HEK293 (cell line): ENCODE measurements at regions not wholly inside any gene's neighbourhood (a gene's known extent, or its start where the extent isn't known, plus 50 kb on each side); places are given as distances from the start of the nearest gene placed in this dataset.

Source experiments
- CTCF ChIA-PET: fragments of 350-600 bp; formaldehyde crosslinking; extraction: SDS; loops from one replicate; lab custom pipeline; 2021; ENCODE audit warnings: antibody characterized with exemption; lab: Yijun Ruan, JAX
- POLR2A ChIA-PET: fragments of 300-600 bp; formaldehyde crosslinking; extraction: SDS; loops from one replicate; lab custom pipeline; 2020; ENCODE audit warnings: antibody characterized with exemption, inconsistent platforms; lab: Yijun Ruan, JAX
- H3K27ac ChIP-seq: fragments of 200-500 bp; sonication (Bioruptor generic); 2 replicates; pipeline ENCODE4 v1.5.1; 2014; ENCODE audit warnings: low read depth, low read length, control low read depth, inconsistent platforms; ENCODE audit errors: extremely low read depth
- H3K36me3 ChIP-seq, 2 experiments: fragments of 200-500 bp in 1 of 2; sonication (Bioruptor generic) in 1 of 2; 1 replicate in 1 of 2; 2 replicates in 1 of 2; pipeline ENCODE4 v1.5.1; 2014 to 2017; ENCODE audit warnings: inconsistent platforms in 2 of 2, low read length in 2 of 2; ENCODE audit not compliant: control insufficient read depth in 2 of 2, insufficient read depth in 1 of 2
- H3K4me1 ChIP-seq: fragments of 200-500 bp; sonication (Bioruptor generic); 2 replicates; pipeline ENCODE4 v1.5.1; 2014; ENCODE audit warnings: mild to moderate bottlenecking, low read length, inconsistent platforms; ENCODE audit not compliant: control insufficient read depth, insufficient read depth
- H3K4me3 ChIP-seq: 2 replicates; pipeline ENCODE4 v1.5.1; 2011; ENCODE audit warnings: low read depth, mild to moderate bottlenecking, control low read depth, low read length, moderate library complexity
- H3K9me3 ChIP-seq: fragments of 200-500 bp; sonication (Bioruptor generic); 2 replicates; pipeline ENCODE4 v1.5.1; 2014; ENCODE audit warnings: low read depth, low read length, inconsistent platforms; ENCODE audit not compliant: control insufficient read depth, insufficient read depth
- MEIS1 ChIP-seq: sonication (generic); formaldehyde crosslinking; IDR thresholded peaks from 2 replicates; pipeline ENCODE4 v1.8.1; 2022; ENCODE audit warnings: missing genetic modification reagents, mild to moderate bottlenecking, borderline replicate concordance
- ZBTB17 ChIP-seq: fragments of 450-650 bp; formaldehyde crosslinking; IDR thresholded peaks from 2 replicates; pipeline ENCODE4 v1.5.1; 2016; ENCODE audit warnings: missing biosample characterization, missing genetic modification characterization
- ZFHX2 ChIP-seq: fragments of 450-650 bp; formaldehyde crosslinking; conservative IDR thresholded peaks from 2 replicates; pipeline ENCODE4 v1.5.1; 2016; ENCODE audit warnings: missing biosample characterization, missing genetic modification characterization
- ZIC2 ChIP-seq: fragments of 450-650 bp; formaldehyde crosslinking; IDR thresholded peaks from 2 replicates; pipeline ENCODE4 v1.5.1; 2016; ENCODE audit warnings: missing biosample characterization, missing genetic modification characterization
- ZNF157 ChIP-seq: fragments of 450-650 bp; formaldehyde crosslinking; IDR thresholded peaks from 2 replicates; pipeline ENCODE4 v1.5.1; 2016; ENCODE audit warnings: missing biosample characterization, missing genetic modification characterization
- ZNF394 ChIP-seq: fragments of 450-650 bp; formaldehyde crosslinking; IDR thresholded peaks from 2 replicates; pipeline ENCODE4 v1.5.1; 2016; ENCODE audit warnings: missing biosample characterization, missing genetic modification characterization, mild to moderate bottlenecking, moderate library complexity, borderline replicate concordance
- ZNF404 ChIP-seq: fragments of 450-650 bp; formaldehyde crosslinking; IDR thresholded peaks from 2 replicates; pipeline ENCODE4 v1.5.1; 2017; ENCODE audit warnings: missing biosample characterization, missing genetic modification characterization
- ZNF626 ChIP-seq: fragments of 450-650 bp; sonication (Bioruptor Pico); formaldehyde crosslinking; IDR thresholded peaks from 2 replicates; pipeline ENCODE4 v1.5.1; 2018; ENCODE audit warnings: missing biosample characterization, missing genetic modification characterization, inconsistent platforms
- ZNF660 ChIP-seq: fragments of 450-650 bp; IDR thresholded peaks from 2 replicates; pipeline ENCODE4 v1.5.1; 2018; ENCODE audit warnings: missing biosample characterization, mild to moderate bottlenecking, missing genetic modification characterization
- ZNF76 ChIP-seq: fragments of 450-650 bp; formaldehyde crosslinking; IDR thresholded peaks from 2 replicates; pipeline ENCODE4; 2016; ENCODE audit warnings: low read depth, missing biosample characterization, missing genetic modification characterization, borderline replicate concordance
- ZSCAN30 ChIP-seq: fragments of 450-650 bp; IDR thresholded peaks from 2 replicates; pipeline ENCODE4 v1.5.1; 2018; ENCODE audit warnings: missing biosample characterization, mild to moderate bottlenecking, missing genetic modification characterization, moderate library complexity
- TF ChIP-seq, protein P1 (sequence below): fragments of 450-650 bp; formaldehyde crosslinking; IDR thresholded peaks from 2 replicates; pipeline ENCODE4 v1.5.1; 2016; ENCODE audit warnings: missing biosample characterization, missing genetic modification characterization
- TF ChIP-seq, protein P2 (sequence below): fragments of 450-650 bp; formaldehyde crosslinking; IDR thresholded peaks from 2 replicates; pipeline ENCODE4 v1.5.1; 2016; ENCODE audit warnings: missing biosample characterization, missing genetic modification characterization
- TF ChIP-seq, protein P3 (sequence below): fragments of 450-650 bp; formaldehyde crosslinking; IDR thresholded peaks from 2 replicates; pipeline ENCODE4 v1.5.0; 2017; ENCODE audit warnings: missing biosample characterization, missing genetic modification characterization, borderline replicate concordance

DNA sequence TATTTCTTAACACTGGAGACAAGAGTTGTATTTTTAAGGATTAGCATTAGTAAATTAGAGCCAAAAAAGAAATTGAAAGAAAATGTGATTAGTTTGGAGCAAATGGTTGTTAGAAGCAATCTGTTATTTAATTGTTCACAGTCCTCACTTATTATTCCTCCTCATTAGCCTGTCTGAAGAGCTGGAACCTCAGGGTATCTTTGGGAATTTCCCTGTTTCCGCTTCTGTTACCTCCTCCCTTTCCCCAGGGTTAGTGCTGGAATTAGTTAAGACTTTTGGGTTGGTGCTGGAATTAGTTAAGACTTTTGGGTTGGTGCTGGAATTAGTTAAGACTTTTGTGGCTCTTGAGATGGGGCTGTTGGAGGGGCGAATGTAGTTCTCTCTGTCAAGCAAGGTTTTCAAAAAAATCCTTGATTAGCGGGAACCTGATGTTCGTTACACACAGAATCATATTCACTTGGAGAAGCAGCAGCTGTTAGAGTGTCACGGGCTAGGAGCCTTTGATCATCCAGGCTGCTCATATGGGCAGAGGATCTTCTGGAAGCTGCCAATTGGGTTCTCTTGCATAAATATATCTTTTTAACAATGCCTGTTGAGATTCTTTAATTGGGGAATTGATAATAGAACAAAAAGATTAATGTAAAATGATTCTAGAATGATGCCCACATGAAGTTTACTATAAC lies 251.0 kb upstream of the NPSR1 start:
- CTCF ChIA-PET = no interaction called here

DNA sequence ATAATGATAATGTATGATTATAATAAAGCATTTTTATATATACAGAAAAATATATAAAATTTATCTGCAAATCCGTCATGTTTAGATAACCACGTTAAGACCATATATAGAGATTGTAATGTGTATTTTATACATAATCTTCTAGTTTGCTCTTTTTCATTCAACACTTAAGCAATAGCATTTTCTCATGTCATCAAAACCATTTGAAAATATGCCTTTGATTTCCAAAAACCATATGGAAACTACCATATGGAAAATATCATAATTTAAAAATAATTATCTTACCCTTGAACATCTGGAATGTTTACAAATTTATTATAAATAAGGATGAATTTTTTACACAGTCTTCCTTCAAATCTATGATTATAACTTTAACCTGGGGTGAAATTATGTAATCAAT lies 250.4 kb upstream of the NPSR1 start:
- TF ChIP-seq ZNF404 (tag by site-specific recombination) = no peak
- no peak for TF ChIP-seq ZNF157 (tag by site-specific recombination)
- TF ChIP-seq ZNF76 = no peak
- no peak for TF ChIP-seq ZNF394 (tag by site-specific recombination)
- no peak for TF ChIP-seq MEIS1
- TF ChIP-seq, protein P1, sequence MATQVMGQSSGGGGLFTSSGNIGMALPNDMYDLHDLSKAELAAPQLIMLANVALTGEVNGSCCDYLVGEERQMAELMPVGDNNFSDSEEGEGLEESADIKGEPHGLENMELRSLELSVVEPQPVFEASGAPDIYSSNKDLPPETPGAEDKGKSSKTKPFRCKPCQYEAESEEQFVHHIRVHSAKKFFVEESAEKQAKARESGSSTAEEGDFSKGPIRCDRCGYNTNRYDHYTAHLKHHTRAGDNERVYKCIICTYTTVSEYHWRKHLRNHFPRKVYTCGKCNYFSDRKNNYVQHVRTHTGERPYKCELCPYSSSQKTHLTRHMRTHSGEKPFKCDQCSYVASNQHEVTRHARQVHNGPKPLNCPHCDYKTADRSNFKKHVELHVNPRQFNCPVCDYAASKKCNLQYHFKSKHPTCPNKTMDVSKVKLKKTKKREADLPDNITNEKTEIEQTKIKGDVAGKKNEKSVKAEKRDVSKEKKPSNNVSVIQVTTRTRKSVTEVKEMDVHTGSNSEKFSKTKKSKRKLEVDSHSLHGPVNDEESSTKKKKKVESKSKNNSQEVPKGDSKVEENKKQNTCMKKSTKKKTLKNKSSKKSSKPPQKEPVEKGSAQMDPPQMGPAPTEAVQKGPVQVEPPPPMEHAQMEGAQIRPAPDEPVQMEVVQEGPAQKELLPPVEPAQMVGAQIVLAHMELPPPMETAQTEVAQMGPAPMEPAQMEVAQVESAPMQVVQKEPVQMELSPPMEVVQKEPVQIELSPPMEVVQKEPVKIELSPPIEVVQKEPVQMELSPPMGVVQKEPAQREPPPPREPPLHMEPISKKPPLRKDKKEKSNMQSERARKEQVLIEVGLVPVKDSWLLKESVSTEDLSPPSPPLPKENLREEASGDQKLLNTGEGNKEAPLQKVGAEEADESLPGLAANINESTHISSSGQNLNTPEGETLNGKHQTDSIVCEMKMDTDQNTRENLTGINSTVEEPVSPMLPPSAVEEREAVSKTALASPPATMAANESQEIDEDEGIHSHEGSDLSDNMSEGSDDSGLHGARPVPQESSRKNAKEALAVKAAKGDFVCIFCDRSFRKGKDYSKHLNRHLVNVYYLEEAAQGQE (tag by site-specific recombination) = no peak
- Histone ChIP-seq H3K27ac (no peak overlapping the region), H3K9me3 (no peaks in the 10 kb centered on the region), H3K4me3 (no peak overlapping the region), H3K4me1 (no peaks in the 10 kb centered on the region), H3K36me3 (no peaks in the 10 kb centered on the region)
- POLR2A ChIA-PET = no interaction called here
- CTCF ChIA-PET = no interaction called here

More for the DNA sequence above, 251.0 kb upstream of the NPSR1 start:
- no peaks in the 10 kb centered on the region for H3K36me3 ChIP-seq
- H3K9me3 ChIP-seq = no peaks in the 10 kb centered on the region
- no peaks in the 10 kb centered on the region for H3K4me1 ChIP-seq
- TF ChIP-seq ZFHX2 (tag by site-specific recombination) (no peak), ZIC2 (tag by site-specific recombination) (no peak), ZNF660 (tag by site-specific recombination) (no peak)
- H3K4me3 ChIP-seq = no peak overlapping the region
- H3K27ac ChIP-seq = no peak overlapping the region
- POLR2A ChIA-PET = no interaction called here

DNA sequence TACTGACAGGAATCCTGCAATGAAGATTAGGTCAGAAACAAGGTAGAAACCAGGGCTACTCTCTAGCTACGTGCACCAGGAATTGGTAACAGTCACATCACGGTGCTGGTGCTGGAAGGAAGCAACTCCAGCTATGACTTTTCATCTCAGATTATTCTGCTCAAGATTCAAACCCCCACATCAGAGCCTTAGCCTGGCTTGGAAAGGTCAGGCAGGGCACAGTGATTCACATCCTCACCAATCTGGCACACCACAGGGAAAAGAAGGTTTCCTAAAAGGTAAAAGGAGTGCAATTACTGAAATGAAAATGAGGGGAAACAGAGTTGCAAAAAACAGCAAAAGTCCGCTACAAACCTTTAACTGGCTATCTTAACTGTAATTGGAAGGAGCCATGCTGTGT lies 240.2 kb upstream of the NPSR1 start:
- POLR2A ChIA-PET = no interaction called here
- CTCF ChIA-PET = interaction anchor here (0.6 to 0.7 kb wide), 2 partner anchors 44 to 66 kb away, joined by 4 to 5 read pairs; no protein-coding TSS in a partner anchor
- no peaks in the 10 kb centered on the region for H3K36me3 ChIP-seq

DNA sequence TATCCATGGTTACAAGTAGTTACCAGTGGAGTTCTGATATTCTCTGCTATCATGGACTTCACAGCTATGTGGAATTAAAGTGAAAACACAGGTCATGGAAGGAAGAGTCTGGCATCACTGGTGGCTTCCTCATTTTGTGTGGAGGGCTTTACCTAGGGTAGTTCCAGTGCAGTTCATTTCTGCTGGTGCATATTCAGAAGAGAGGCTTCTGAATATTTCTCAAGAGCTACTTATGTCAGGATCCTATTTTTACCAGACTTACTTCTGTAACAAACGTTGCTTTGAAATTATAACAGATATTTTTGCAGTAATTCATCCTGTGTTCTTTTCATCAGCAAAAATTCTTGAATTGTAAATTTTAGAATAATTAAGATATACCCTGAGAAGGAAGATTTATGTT lies 236.5 kb upstream of the NPSR1 start:
- Histone ChIP-seq H3K9me3 (no peaks in the 10 kb centered on the region), H3K4me1 (no peaks in the 10 kb centered on the region), H3K36me3 (no peaks in the 10 kb centered on the region), H3K27ac (no peak overlapping the region), H3K4me3 (no peak overlapping the region)
- no peak for TF ChIP-seq ZBTB17 (tag by site-specific recombination)
- CTCF ChIA-PET = no interaction called here
- POLR2A ChIA-PET = no interaction called here

More for the DNA sequence above, 240.2 kb upstream of the NPSR1 start:
- Histone ChIP-seq H3K4me1 (no peaks in the 10 kb centered on the region), H3K9me3 (no peaks in the 10 kb centered on the region), H3K4me3 (no peak overlapping the region), H3K27ac (no peak overlapping the region)
- no peak for TF ChIP-seq ZNF626 (tag by site-specific recombination)

DNA sequence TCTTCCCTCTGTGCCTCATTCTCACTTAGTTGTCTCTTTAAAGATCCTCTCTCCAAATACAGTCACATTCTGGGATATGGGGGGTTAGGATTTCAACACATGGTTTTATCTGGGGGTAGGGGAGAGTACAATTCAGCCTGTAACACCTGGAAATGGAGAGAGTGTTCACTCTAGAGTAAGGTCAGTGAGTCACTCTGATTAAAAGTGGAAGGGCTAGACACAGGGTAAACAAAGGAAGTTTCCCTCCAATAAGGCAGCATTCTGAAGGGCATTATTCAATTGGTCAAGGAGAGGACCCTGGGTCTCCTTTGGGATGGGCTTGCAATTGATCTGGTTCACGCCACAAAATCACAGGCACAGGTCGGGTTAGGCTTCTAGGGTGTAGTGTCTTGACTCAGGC lies 232.8 kb upstream of the NPSR1 start:
- Histone ChIP-seq H3K27ac (no peak overlapping the region), H3K4me3 (no peak overlapping the region), H3K9me3 (no peaks in the 10 kb centered on the region), H3K36me3 (no peaks in the 10 kb centered on the region), H3K4me1 (no peaks in the 10 kb centered on the region)
- POLR2A ChIA-PET = no interaction called here
- TF ChIP-seq, protein P2, sequence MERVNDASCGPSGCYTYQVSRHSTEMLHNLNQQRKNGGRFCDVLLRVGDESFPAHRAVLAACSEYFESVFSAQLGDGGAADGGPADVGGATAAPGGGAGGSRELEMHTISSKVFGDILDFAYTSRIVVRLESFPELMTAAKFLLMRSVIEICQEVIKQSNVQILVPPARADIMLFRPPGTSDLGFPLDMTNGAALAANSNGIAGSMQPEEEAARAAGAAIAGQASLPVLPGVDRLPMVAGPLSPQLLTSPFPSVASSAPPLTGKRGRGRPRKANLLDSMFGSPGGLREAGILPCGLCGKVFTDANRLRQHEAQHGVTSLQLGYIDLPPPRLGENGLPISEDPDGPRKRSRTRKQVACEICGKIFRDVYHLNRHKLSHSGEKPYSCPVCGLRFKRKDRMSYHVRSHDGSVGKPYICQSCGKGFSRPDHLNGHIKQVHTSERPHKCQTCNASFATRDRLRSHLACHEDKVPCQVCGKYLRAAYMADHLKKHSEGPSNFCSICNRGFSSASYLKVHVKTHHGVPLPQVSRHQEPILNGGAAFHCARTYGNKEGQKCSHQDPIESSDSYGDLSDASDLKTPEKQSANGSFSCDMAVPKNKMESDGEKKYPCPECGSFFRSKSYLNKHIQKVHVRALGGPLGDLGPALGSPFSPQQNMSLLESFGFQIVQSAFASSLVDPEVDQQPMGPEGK = no peak
- no peak for TF ChIP-seq ZSCAN30
- TF ChIP-seq, protein P3, sequence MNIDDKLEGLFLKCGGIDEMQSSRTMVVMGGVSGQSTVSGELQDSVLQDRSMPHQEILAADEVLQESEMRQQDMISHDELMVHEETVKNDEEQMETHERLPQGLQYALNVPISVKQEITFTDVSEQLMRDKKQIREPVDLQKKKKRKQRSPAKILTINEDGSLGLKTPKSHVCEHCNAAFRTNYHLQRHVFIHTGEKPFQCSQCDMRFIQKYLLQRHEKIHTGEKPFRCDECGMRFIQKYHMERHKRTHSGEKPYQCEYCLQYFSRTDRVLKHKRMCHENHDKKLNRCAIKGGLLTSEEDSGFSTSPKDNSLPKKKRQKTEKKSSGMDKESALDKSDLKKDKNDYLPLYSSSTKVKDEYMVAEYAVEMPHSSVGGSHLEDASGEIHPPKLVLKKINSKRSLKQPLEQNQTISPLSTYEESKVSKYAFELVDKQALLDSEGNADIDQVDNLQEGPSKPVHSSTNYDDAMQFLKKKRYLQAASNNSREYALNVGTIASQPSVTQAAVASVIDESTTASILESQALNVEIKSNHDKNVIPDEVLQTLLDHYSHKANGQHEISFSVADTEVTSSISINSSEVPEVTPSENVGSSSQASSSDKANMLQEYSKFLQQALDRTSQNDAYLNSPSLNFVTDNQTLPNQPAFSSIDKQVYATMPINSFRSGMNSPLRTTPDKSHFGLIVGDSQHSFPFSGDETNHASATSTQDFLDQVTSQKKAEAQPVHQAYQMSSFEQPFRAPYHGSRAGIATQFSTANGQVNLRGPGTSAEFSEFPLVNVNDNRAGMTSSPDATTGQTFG = no peak
- CTCF ChIA-PET = interaction anchor here (0.6 to 1.2 kb wide), 2 partner anchors 76 to 105 kb away, joined by 3 read pairs; no protein-coding TSS in a partner anchor
